G401.6 (cell line): ENCODE measurements at regions not wholly inside any gene's neighbourhood (a gene's known extent, or its start where the extent isn't known, plus 50 kb on each side); places are given as distances from the start of the nearest gene placed in this dataset.

ENCODE experiments used
- FAIRE-seq: peaks from 2 replicates; lab custom pipeline; 2012; peaks lifted over from hg19 to GRCh38; lab: Jason Lieb, UNC

- FAIRE-seq, result no peak
Observed at GRCh38 chr6:105764315-105764714, 321.8 kb upstream of the PRDM1 start.

GRCh38 chr6:105763866-105764265 lies 322.3 kb upstream of the PRDM1 start:
- FAIRE-seq, result no peak

DNA sequence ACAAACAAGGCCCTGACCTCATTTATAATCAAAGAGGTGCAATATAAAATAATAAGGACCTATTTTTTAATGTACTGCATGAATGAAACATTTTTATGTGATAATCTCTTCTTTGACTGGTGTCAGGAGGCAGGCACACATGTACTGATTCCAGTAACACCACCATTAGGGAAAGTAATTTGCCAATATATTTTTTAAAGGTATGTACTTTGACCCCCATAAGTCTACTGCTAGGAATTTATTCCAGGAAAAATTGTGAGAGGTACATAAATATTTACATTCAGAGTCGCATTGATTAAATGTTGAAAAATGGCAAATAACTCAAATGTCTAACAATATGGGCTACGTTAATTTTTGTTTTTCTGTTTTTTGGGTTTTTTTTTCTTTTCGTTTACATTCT lies 325.4 kb upstream of the PRDM1 start:
- FAIRE-seq, result no peak

GRCh38 chr6:105759946-105760345 lies 326.2 kb upstream of the PRDM1 start:
- no peak for FAIRE-seq

- FAIRE-seq, result no peak
Observed at GRCh38 chr6:105759015-105759414, 327.1 kb upstream of the PRDM1 start.

- no peak for FAIRE-seq
Observed at GRCh38 chr6:105757512-105758200, 328.5 kb upstream of the PRDM1 start.

DNA sequence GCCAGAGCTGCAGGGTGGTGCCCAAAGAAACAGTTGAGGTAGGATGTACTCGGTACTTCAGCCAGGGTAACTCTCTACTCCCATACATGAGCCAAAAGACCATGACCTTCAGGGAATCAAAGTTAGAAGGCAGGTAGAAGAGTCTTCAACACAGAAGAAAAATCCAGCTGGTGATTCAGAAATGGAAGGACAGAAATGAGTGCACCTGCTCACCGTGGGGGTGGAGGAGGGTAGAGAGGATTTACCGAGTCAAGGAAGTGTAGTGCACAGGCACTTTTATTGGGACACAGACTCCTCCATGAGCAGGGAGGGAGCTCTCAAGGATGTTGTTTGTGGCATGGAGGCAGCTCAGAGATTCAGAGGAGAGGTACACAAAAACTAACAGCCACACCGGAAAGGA lies 330.3 kb upstream of the PRDM1 start:
- no peak for FAIRE-seq

GRCh38 chr6:105753620-105754211 lies 332.4 kb upstream of the PRDM1 start:
- no peak for FAIRE-seq

GRCh38 chr6:105753207-105753606 lies 332.9 kb upstream of the PRDM1 start:
- no peak for FAIRE-seq

GRCh38 chr6:105750089-105750488 lies 336.0 kb upstream of the PRDM1 start:
- no peak for FAIRE-seq

- FAIRE-seq, result no peak
Observed at GRCh38 chr6:105748737-105749161, 337.4 kb upstream of the PRDM1 start.

- no peak for FAIRE-seq
Observed at GRCh38 chr6:105747823-105748405, 338.2 kb upstream of the PRDM1 start.

GRCh38 chr6:105746509-105746908 lies 339.6 kb upstream of the PRDM1 start:
- FAIRE-seq, result no peak

DNA sequence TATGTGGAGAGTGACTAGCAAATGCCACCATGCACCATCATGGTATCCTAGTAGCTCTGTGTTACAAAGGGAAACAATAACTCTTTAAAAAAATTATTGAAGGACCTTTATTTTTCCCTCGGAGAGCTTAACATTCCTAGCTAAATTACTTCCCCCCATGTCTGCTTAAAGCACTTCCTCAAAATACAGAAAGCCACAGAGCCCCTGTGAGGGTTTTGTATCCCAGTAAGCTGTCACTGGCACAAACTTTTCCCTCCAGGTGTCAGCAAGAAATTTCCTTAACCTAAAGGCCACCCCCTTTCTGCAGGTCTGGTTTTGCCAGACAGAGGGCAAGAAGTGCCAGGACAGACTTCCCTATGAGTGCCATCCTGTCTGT lies 340.0 kb upstream of the PRDM1 start:
- no peak for FAIRE-seq

GRCh38 chr6:105745464-105746129 lies 340.5 kb upstream of the PRDM1 start:
- no peak for FAIRE-seq

DNA sequence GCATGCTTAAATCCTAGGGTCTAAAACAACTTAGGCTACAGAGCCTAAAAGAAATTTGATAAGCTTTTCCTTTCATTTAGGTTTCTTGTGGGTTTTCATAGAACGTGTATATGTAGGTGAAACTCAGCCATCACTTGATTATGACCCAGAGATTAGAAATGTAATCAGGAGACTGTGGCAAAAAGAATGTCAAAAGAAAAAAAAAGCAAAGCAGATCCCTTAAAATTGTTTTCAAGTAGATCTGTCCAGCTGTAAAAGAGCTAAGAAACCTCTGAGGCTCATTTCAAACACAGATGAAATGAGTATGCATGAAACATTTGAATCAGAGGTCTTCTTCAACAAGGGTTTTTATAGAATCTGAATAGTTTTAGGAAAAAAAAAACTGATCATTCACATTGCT lies 341.3 kb upstream of the PRDM1 start:
- FAIRE-seq, result no peak

GRCh38 chr6:105740946-105741645 lies 338.2 kb upstream of the PREP start:
- no peak for FAIRE-seq

DNA sequence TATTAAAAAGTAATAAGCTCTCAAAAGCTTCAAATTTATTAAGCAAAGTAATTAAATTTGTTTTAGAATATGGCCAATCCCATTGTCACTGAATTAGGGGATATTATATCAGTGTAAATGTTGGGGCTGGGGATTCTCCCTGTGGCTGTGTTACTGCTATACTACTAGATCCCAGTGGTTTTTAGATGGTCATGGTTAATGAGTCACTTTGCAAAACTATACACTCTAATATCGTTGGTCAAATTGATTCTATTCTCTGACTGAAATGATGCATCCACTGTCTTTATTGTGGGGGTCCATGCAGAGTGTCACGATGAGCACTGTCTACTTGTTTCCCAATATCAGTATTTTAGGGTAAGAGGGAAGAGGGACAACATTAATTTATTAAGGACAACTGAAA lies 336.9 kb upstream of the PREP start:
- no peak for FAIRE-seq

- peak; percentile 80 for FAIRE-seq
Observed at GRCh38 chr6:105733556-105734162, 330.8 kb upstream of the PREP start.

GRCh38 chr6:105728995-105729394 lies 326.1 kb upstream of the PREP start:
- FAIRE-seq, result no peak

GRCh38 chr6:105726902-105727655 lies 324.2 kb upstream of the PREP start:
- FAIRE-seq, result no peak

- no peak for FAIRE-seq
Observed at GRCh38 chr6:105714846-105715245, 312.0 kb upstream of the PREP start.
